CD4-positive, alpha-beta T cell (primary cell): ENCODE measurements at regions not wholly inside any gene's neighbourhood (a gene's known extent, or its start where the extent isn't known, plus 50 kb on each side); places are given as distances from the start of the nearest gene placed in this dataset.

Experiments used
- ATAC-seq: fragments of 200-7000 bp; cut with Tn5 transposase; one replicate; pipeline ENCODE4 v1.10.0; 2022; ENCODE audit warnings: mild to moderate bottlenecking; ENCODE audit not compliant: poor library complexity
- CTCF ChIA-PET: fragments of 350-600 bp; sonication (Branson Sonifier 250); formaldehyde crosslinking; loops from one replicate; lab custom pipeline; 2021; ENCODE audit warnings: antibody characterized with exemption, inconsistent platforms; lab: Charles Lee
- POLR2A ChIA-PET: fragments of 350-600 bp; sonication (Branson Sonifier 250); formaldehyde crosslinking; loops from one replicate; lab custom pipeline; 2021; ENCODE audit warnings: antibody characterized with exemption, inconsistent platforms; lab: Charles Lee
- DNase-seq, 14 experiments: peaks; one replicate each; pipeline ENCODE4 v3.0.0-alpha.2; 2013 to 2020; ENCODE audit warnings: mixed read lengths in 2 of 14
- H3K27ac ChIP-seq, 2 donors: one replicate each; pipeline versions ENCODE4 v1.5.1 to v1.7.0; 2013; ENCODE audit warnings: low read length in 2 of 2, low read depth in 1 of 2, mild to moderate bottlenecking in 1 of 2
- H3K27me3 ChIP-seq, 2 experiments: 1 replicate in 1 of 2; 2 replicates in 1 of 2; pipeline versions ENCODE4 v1.6.1 to v1.7.0; 2013; ENCODE audit warnings: low read length in 2 of 2, control low read depth in 1 of 2, mild to moderate bottlenecking in 1 of 2, moderate library complexity in 1 of 2; ENCODE audit not compliant: insufficient read depth in 2 of 2, control insufficient read depth in 1 of 2
- H3K36me3 ChIP-seq: one replicate; pipeline ENCODE4 v1.6.1; 2013; ENCODE audit warnings: low read length, control low read depth; ENCODE audit not compliant: insufficient read depth
- H3K4me1 ChIP-seq: one replicate; pipeline ENCODE4 v1.6.1; 2013; ENCODE audit warnings: low read length, control low read depth; ENCODE audit not compliant: insufficient read depth
- H3K4me3 ChIP-seq: one replicate; pipeline ENCODE4 v1.5.1; 2013; ENCODE audit warnings: mild to moderate bottlenecking, low read length, moderate library complexity
- H3K9me3 ChIP-seq, 2 experiments: 1 replicate in 1 of 2; 2 replicates in 1 of 2; pipeline versions ENCODE4 v1.6.1 to v1.7.0; 2013; ENCODE audit warnings: low read length in 2 of 2, mild to moderate bottlenecking in 2 of 2, control low read depth in 1 of 2, moderate library complexity in 1 of 2; ENCODE audit not compliant: control insufficient read depth in 1 of 2, insufficient read depth in 1 of 2
- H3K27ac Mint-ChIP-seq: one replicate; pipeline ENCODE4 v1.8.0; 2020; ENCODE audit warnings: mixed read lengths
- H3K27me3 Mint-ChIP-seq: one replicate; pipeline ENCODE4 v1.8.0; 2021; ENCODE audit warnings: mixed read lengths
- H3K36me3 Mint-ChIP-seq: one replicate; pipeline ENCODE4 v1.8.0; 2021; ENCODE audit warnings: low read depth, mixed read lengths
- H3K4me1 Mint-ChIP-seq: one replicate; pipeline ENCODE4 v1.8.0; 2021; ENCODE audit warnings: low read depth, mixed read lengths
- H3K4me3 Mint-ChIP-seq: one replicate; pipeline ENCODE4 v1.8.0; 2020; ENCODE audit warnings: mild to moderate bottlenecking, mixed read lengths
- H3K9me3 Mint-ChIP-seq: one replicate; pipeline ENCODE4 v1.8.0; 2020; ENCODE audit warnings: mixed read lengths
- CTCF ChIP-seq: fragments of 200-600 bp; IDR thresholded peaks from one replicate; pipeline ENCODE4 v1.8.0; 2022; ENCODE audit warnings: antibody characterized with exemption, mild to moderate bottlenecking
- intact Hi-C, 2 experiments: fragments of 100-400 bp; cut with DNase I in 1 of 2; cut with micrococcal nuclease in 1 of 2; formaldehyde crosslinking; loops; one replicate each; pipeline versions ENCODE4 v1.15.1 to v1.9.0; 2023 to 2025; cut with DNase I, micrococcal nuclease

- Mint-ChIP-seq H3K4me1 (peaks cover 79% of the 10 kb centered on the region), H3K27me3 (no peaks in the 10 kb centered on the region), H3K4me3 (peak overlapping the region; percentile 16), H3K27ac (peak overlapping the region; percentile 84), H3K9me3 (no peaks in the 10 kb centered on the region), H3K36me3 (no peaks in the 10 kb centered on the region)
- no peak for ATAC-seq
- no peak for DNase-seq
- TF ChIP-seq CTCF = no peak
- Histone ChIP-seq H3K27me3 (no peaks in the 10 kb centered on the region), H3K4me3 (no peak overlapping the region), H3K9me3 (no peaks in the 10 kb centered on the region), H3K27ac (no peak overlapping the region), H3K36me3 (no peaks in the 10 kb centered on the region), H3K4me1 (peaks cover 100% of the 10 kb centered on the region)
- intact Hi-C loops = no loop called here
- CTCF ChIA-PET = interaction anchor here (1.4 to 1.5 kb wide), 2 partner anchors 9 to 65 kb away, joined by 3 to 7 read pairs; no protein-coding TSS in a partner anchor
- POLR2A ChIA-PET = interaction anchor here (0.8 to 1.4 kb wide), 3 partner anchors 35 to 100 kb away, joined by 5 read pairs; no protein-coding TSS in a partner anchor
These were observed 98.5 kb upstream of the RUNX3 start for GRCh38 chr1:25028587-25028906.

GRCh38 chr1:25027822-25028586, 97.9 kb upstream of the RUNX3 start:
- intact Hi-C loops = no loop called here
- no peak overlapping the region for H3K4me3 Mint-ChIP-seq
- peaks cover 79% of the 10 kb centered on the region for H3K4me1 Mint-ChIP-seq

More at GRCh38 chr1:25027822-25028586, 97.9 kb upstream of the RUNX3 start:
- no peaks in the 10 kb centered on the region for H3K36me3 Mint-ChIP-seq
- H3K27ac Mint-ChIP-seq = peak overlapping the region; percentile 84
- ChIA-PET POLR2A (interaction anchor here (0.9 to 1.4 kb wide), 2 partner anchors 33 to 63 kb away, joined by 3 to 5 read pairs; no protein-coding TSS in a partner anchor), CTCF (interaction anchor here (1.4 to 1.5 kb wide), 2 partner anchors 9 to 65 kb away, joined by 3 to 7 read pairs; no protein-coding TSS in a partner anchor)
- no peaks in the 10 kb centered on the region for H3K27me3 Mint-ChIP-seq
- no peak overlapping the region for H3K27ac ChIP-seq
- H3K9me3 Mint-ChIP-seq = no peaks in the 10 kb centered on the region
- peaks cover 100% of the 10 kb centered on the region for H3K4me1 ChIP-seq
- no peaks in the 10 kb centered on the region for H3K36me3 ChIP-seq
- no peaks in the 10 kb centered on the region for H3K27me3 ChIP-seq
- TF ChIP-seq CTCF = no peak
- H3K4me3 ChIP-seq = no peak overlapping the region
- H3K9me3 ChIP-seq = no peaks in the 10 kb centered on the region
- DNase-seq (peak in 1 of 14 experiments; percentile 15), ATAC-seq (no peak)
